ENCODE measurements at regions not wholly inside any gene's neighbourhood (a gene's known extent, or its start where the extent isn't known, plus 50 kb on each side); places are given as distances from the start of the nearest gene placed in this dataset.

DNA sequence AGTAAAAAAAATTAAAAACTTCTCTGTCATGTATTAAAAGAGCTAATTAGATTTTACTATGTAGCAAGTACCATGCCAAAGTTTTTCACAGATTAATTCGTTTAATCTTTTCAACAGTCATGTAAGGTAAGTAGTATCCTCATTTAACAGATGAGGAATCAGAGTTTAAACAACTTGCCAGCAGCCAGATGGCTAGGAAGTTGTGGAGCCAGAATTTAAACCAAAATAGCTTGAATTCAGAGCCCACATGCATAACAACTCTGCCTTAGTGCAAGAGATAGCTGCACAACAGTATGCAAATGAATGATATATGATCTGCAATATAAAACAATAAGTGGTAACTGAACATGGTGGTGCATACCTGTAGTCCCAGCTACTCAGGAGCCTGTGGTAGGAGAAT lies 75.3 kb downstream of the NAP1L3 start:
- no peak for DNase-seq (ENCODE audit: low read depth)

DNA sequence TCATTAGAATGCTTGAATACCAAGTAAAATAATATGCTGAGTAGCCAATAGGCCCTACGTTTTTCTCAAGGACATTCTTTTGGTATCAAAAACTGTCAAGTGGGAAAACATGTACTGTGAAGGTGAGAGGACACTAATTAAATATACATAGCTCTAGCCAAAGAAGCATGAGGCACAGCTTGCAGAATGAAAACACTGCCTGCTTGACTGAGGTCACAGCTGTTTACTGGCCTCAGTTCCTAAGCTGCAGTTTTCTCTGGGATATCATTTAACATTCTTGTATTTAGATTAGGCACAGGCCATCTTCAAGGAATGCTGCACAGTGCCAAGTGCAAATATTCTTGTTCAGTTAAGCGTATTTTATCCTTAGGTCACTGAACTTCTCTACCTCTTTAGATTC lies 78.6 kb downstream of the NAP1L3 start:
- DNase-seq (ENCODE audit: low read depth) = no peak

DNA sequence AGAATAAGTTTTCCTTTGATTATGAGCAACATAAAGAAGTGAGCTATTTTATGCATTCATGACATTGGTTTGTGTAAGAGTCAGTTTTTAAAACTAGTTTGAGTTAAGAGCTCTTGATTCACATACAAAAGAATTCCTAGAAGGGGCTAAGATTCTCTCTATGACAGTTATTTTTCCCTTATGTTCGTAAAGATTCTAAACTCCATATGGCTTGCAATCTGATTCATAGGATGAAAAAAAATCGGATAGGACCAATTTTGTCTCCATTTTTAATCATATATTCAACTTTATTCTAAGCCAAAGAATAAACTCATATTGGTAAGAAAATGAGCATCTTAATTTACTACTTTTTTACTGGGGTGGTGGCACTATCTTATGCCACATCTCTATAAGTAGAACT lies 79.4 kb downstream of the NAP1L3 start:
- no peak for DNase-seq (ENCODE audit: low read depth)

DNA sequence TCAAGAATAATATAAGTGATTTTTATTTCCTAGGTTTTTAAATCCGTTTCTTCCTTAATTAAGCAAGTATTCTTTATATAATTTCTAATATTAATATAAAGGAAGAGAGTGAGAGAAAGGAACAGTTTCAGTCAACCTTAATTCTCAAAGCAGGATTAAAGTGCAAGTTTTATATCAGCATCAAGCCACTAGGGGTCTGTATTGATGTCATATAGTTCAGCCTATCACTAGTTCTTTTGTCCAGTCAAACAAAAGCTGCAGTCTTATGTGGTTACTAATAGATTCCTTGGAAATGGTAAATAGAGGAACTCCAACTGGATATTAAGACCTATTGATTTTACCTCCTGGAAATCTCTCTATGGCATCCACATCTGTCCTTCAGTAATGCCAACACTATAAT lies 82.0 kb downstream of the NAP1L3 start:
- DNase-seq (ENCODE audit: low read depth) = no peak

DNA sequence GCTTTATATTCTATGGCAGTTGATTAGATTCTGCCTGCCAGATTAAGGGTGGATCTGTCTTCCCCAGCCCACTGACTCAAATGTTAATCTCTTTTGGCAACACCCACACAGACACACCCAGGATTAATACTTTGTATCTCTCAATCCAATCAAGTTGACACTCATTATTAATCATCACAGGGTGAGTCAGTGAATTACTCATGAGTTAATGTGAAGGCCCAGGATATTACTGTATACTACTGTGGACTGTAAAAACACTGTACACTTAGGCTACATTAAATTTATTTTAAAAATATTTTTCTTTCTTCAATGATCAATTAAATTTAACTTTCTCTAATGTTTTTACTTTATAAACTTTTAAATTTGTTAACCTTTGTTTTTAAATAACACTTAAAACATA lies 87.7 kb downstream of the NAP1L3 start:
- peak; percentile 2 for DNase-seq (ENCODE audit: low read depth)

DNA sequence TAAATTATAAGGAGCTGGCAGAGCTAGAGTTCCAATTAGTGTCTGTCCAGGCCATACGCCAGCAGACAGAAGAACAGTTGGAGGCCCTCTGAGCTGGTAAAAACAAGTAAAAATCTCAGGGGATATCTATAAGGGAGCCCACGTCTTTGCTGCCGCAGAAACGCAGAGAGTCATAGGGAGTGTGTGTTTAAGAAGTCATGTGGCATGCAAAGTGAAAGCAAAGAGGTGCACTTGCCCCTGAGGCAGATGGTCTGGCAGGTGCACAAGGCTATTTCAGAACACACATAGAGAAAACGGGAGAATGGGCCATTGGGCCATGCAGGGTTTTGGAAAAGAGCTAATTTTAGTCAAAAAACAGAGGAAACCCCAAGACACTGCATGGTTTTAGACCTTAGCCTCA lies 92.7 kb downstream of the NAP1L3 start:
- no peak for DNase-seq (ENCODE audit: low read depth)

DNA sequence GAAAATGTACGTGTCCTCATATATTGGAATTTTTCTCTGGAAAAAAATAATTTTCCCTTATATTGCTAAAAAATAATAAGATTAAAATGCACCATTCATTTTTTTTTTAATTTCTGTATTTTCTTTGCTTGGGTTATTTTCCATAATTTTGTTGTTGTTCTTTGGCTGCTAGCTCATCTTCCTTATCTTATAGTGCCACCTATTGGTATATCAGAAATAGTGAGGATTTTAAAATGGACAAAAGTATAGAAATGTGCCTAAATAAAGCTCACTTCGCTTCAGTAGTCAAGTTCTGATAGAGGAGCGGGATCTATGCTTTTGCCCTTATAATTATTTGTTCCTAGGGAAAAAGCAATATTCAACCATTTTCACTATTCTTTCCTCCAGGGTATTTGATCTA lies 134.8 kb downstream of the NAP1L3 start:
- no peak for DNase-seq (ENCODE audit: low read depth)

DNA sequence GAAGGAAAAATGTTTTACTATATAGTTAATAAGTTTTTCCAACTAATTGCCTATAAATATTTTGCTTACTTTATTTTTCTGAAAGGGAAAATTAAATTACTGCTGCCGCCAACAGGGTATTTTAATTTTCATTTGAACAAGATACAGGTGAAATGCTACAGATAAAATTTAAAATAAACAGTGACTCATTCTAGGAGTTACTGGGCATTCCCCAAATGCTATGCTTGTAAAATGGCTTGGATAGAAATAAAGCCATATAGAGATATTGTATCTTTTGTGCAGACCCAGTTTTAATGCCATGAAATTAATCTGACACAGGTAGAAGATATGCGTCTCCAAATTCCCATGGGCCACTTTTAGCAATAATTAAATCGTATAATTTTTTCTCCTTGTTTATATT lies 144.5 kb downstream of the NAP1L3 start:
- DNase-seq (ENCODE audit: low read depth) = no peak
